Stromal cell of bone marrow (primary cell): ENCODE measurements at regions not wholly inside any gene's neighbourhood (a gene's known extent, or its start where the extent isn't known, plus 50 kb on each side); places are given as distances from the start of the nearest gene placed in this dataset.
"Not testable (repeated sequence)": the region's sequence is repeated elsewhere in the genome, so short reads cannot be mapped to it uniquely, and the experiment has no call there.

Experiments used
- DNase-seq: peaks from one replicate; pipeline ENCODE4 v3.0.0-alpha.2; 2012; ENCODE audit warnings: low read depth

- no peak for DNase-seq
Observed at GRCh38 chr13:68808456-68808855, 1299.2 kb upstream of the ATXN8OS start.

GRCh38 chr13:68806125-68806524 is 1301.5 kb upstream of the ATXN8OS start:
- DNase-seq: no peak

- DNase-seq: no peak
Observed at GRCh38 chr13:68784275-68784674, 1323.4 kb upstream of the ATXN8OS start.

GRCh38 chr13:68759617-68760016 is 1348.0 kb upstream of the ATXN8OS start:
- no peak for DNase-seq

GRCh38 chr13:68749796-68750195 is 1357.8 kb upstream of the ATXN8OS start:
- DNase-seq: no peak

- DNase-seq: no peak
Observed at GRCh38 chr13:68748038-68748437, 1359.6 kb upstream of the ATXN8OS start.

GRCh38 chr13:68745502-68745901 is 1362.1 kb upstream of the ATXN8OS start:
- no peak for DNase-seq

- DNase-seq: no peak
Observed at GRCh38 chr13:68736961-68737360, 1370.7 kb upstream of the ATXN8OS start.

- DNase-seq: no peak
Observed at GRCh38 chr13:68727798-68728197, 1379.8 kb upstream of the ATXN8OS start.

- no peak for DNase-seq
Observed at GRCh38 chr13:68727165-68727564, 1380.5 kb upstream of the ATXN8OS start.

- DNase-seq: no peak
Observed at GRCh38 chr13:68719815-68720214, 1387.8 kb upstream of the ATXN8OS start.

GRCh38 chr13:68715651-68716050 is 1392.0 kb upstream of the ATXN8OS start:
- no peak for DNase-seq

GRCh38 chr13:68714292-68714691 is 1393.3 kb upstream of the ATXN8OS start:
- DNase-seq: no peak

GRCh38 chr13:68713394-68713793 is 1394.2 kb upstream of the ATXN8OS start:
- no peak for DNase-seq

GRCh38 chr13:68708336-68708908 is 1399.2 kb upstream of the ATXN8OS start:
- no peak for DNase-seq

GRCh38 chr13:68706044-68706443 is 1401.6 kb upstream of the ATXN8OS start:
- not testable (repeated sequence) for DNase-seq

GRCh38 chr13:68697551-68697950 is 1410.1 kb upstream of the ATXN8OS start:
- no peak for DNase-seq

GRCh38 chr13:68696907-68697306 is 1410.7 kb upstream of the ATXN8OS start:
- no peak for DNase-seq

GRCh38 chr13:68692049-68692448 is 1415.6 kb upstream of the ATXN8OS start:
- DNase-seq: no peak

- DNase-seq: no peak
Observed at GRCh38 chr13:68690567-68690966, 1417.1 kb upstream of the ATXN8OS start.

- DNase-seq: no peak
Observed at GRCh38 chr13:68676513-68677115, 1431.0 kb upstream of the ATXN8OS start.

- DNase-seq: no peak
Observed at GRCh38 chr13:68675209-68675608, 1432.4 kb upstream of the ATXN8OS start.

GRCh38 chr13:68667863-68668262 is 1437.7 kb upstream of the PCDH9 start:
- no peak for DNase-seq

- DNase-seq: no peak
Observed at GRCh38 chr13:68666774-68667397, 1436.8 kb upstream of the PCDH9 start.
